UCSD-AML1 (cell line): ENCODE measurements at regions not wholly inside any gene's neighbourhood (a gene's known extent, or its start where the extent isn't known, plus 50 kb on each side); places are given as distances from the start of the nearest gene placed in this dataset.
A peak's percentile ranks its signal among the peaks of the same experiment; 100 is the strongest.
"Not testable (repeated sequence)": the region's sequence is repeated elsewhere in the genome, so short reads cannot be mapped to it uniquely, and the experiment has no call there.

Source experiments
- DNase-seq: peaks from one replicate; lab custom pipeline; 2025; ENCODE audit not compliant: unreplicated experiment; lab: John Stamatoyannopoulos, UW

GRCh38 chr20:50439539-50440453, 70.4 kb upstream of the PTPN1 start:
- DNase-seq = no peak

- DNase-seq = no peak
These were observed 67.7 kb upstream of the PTPN1 start for GRCh38 chr20:50442512-50442911.

GRCh38 chr20:50445354-50446151, 64.6 kb upstream of the PTPN1 start:
- DNase-seq = no peak

- DNase-seq = no peak
These were observed 63.7 kb upstream of the PTPN1 start for GRCh38 chr20:50446351-50447101.

GRCh38 chr20:50447102-50447804, 62.9 kb upstream of the PTPN1 start:
- DNase-seq = no peak

- no peak for DNase-seq
These were observed 62.4 kb upstream of the PTPN1 start for GRCh38 chr20:50447817-50448216.

GRCh38 chr20:50448625-50449403, 61.4 kb upstream of the PTPN1 start:
- not testable (repeated sequence) for DNase-seq

- no peak for DNase-seq
These were observed 60.3 kb upstream of the PTPN1 start for GRCh38 chr20:50449738-50450492.

GRCh38 chr20:50450493-50450826, 59.7 kb upstream of the PTPN1 start:
- no peak for DNase-seq

GRCh38 chr20:50450881-50451752, 59.1 kb upstream of the PTPN1 start:
- DNase-seq = peak; percentile 53

GRCh38 chr20:50451792-50452425, 58.3 kb upstream of the PTPN1 start:
- not testable (repeated sequence) for DNase-seq

GRCh38 chr20:50453533-50454244, 56.5 kb upstream of the PTPN1 start:
- no peak for DNase-seq

- not testable (repeated sequence) for DNase-seq
These were observed 54.9 kb upstream of the PTPN1 start for GRCh38 chr20:50455245-50455644.

GRCh38 chr20:50455656-50456451, 54.3 kb upstream of the PTPN1 start:
- peak; percentile 74 for DNase-seq

GRCh38 chr20:50456452-50457324, 53.5 kb upstream of the PTPN1 start:
- DNase-seq = peak; percentile 31
